Activated CD4-positive, alpha-beta memory T cell treated with anti-CD3 and anti-CD28 coated beads, Interleukin-2, amount 10 ng/mL, durations not matched to agents 7 days and 5 days (primary cell): ENCODE measurements at regions not wholly inside any gene's neighbourhood (a gene's known extent, or its start where the extent isn't known, plus 50 kb on each side); places are given as distances from the start of the nearest gene placed in this dataset.

Experiments used
- CTCF ChIA-PET: fragments of 350-600 bp; sonication (Branson Sonifier 250); formaldehyde crosslinking; loops from one replicate; lab custom pipeline; 2021; ENCODE audit warnings: antibody characterized with exemption, inconsistent platforms; lab: Charles Lee
- POLR2A ChIA-PET: fragments of 350-600 bp; sonication (Branson Sonifier 250); formaldehyde crosslinking; loops from one replicate; lab custom pipeline; 2021; ENCODE audit warnings: antibody characterized with exemption; lab: Charles Lee
- DNase-seq: peaks from one replicate; pipeline ENCODE4 v3.0.0-alpha.2; 2020
- H3K27ac Mint-ChIP-seq: one replicate; pipeline ENCODE4 v1.8.0; 2021; ENCODE audit warnings: mild to moderate bottlenecking, mixed read lengths
- H3K27me3 Mint-ChIP-seq: one replicate; pipeline ENCODE4 v1.8.0; 2021; ENCODE audit warnings: mixed read lengths
- H3K36me3 Mint-ChIP-seq: one replicate; pipeline ENCODE4 v1.8.0; 2021; ENCODE audit warnings: low read depth, mixed read lengths
- H3K4me1 Mint-ChIP-seq: one replicate; pipeline ENCODE4 v1.8.0; 2021; ENCODE audit warnings: mixed read lengths
- H3K4me3 Mint-ChIP-seq: one replicate; pipeline ENCODE4 v1.8.0; 2021; ENCODE audit warnings: mild to moderate bottlenecking, mixed read lengths
- H3K9me3 Mint-ChIP-seq: one replicate; pipeline ENCODE4 v1.8.0; 2021; ENCODE audit warnings: mixed read lengths

DNA sequence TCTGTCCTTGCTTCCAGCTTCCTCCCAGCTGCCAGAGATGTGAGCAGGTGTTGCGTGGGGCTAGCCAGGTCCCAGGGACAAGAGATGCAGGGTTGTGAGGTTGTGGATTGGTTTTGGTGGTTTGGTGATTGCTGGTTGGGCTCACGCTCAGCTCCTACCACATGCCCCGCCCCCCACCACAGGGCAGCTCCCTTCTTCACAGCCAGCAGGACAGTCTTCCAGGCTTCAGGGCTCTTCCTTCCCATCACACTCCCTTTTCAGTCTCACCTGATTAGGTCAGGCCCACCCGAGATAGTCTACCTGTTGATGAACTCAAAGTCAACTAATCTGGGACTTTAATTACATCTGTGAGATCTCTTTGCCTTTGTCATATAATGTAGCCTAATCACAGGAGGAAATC is 52.0 kb upstream of the GLI2 start:
- no peak for DNase-seq
- Mint-ChIP-seq H3K4me1 (no peaks in the 10 kb centered on the region), H3K9me3 (no peaks in the 10 kb centered on the region), H3K27ac (no peak overlapping the region), H3K36me3 (no peaks in the 10 kb centered on the region), H3K4me3 (no peak overlapping the region), H3K27me3 (no peaks in the 10 kb centered on the region)
- CTCF ChIA-PET, result interaction anchor here (1.1 to 2.0 kb wide), 2 partner anchors 8 to 340 kb away, joined by 3 to 5 read pairs; no protein-coding TSS in a partner anchor
- POLR2A ChIA-PET, result no interaction called here

DNA sequence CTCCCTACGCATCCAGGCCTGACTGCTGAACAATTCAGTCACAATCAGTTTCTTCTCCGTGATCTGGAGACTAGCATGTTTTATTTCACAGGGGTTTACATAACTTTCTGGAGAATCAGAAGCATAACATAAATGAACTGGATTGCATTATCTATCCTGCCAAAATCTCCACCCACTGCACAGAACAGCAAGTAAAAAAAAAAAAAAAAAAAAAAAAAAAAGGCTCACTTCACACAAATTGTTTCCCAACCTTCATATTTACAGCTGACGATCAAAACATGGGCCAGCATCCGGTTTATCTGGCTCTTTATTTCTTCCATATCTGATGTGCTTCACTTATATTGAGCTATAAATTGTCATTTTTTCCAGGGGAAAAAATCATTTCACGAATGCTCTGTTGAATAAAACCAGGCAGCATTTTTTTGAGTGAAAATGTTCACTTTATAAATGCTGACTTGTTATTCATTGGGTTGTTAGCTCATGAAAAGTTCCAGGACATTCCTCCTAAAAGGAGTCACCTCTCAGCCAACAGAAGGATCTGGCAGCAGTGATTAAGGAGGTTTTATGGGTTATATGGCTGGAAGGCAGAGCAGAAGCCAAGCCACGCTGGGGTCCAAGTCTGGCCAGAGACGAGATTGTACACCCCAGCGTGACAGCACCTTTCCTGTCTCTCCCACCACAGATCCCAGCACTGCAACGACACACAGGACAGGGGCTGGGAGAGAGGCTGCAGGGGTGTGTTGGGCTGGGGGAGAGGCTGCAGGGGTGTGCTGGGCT is 51.2 kb upstream of the GLI2 start:
- no peak overlapping the region for H3K27ac Mint-ChIP-seq
- H3K36me3 Mint-ChIP-seq, result no peaks in the 10 kb centered on the region
- no peak for DNase-seq
- ChIA-PET CTCF (interaction anchor here (0.6 to 1.1 kb wide), 6 partner anchors 9 to 1121 kb away, joined by 3 to 5 read pairs (median 3); no protein-coding TSS in a partner anchor), POLR2A (no interaction called here)
- H3K27me3 Mint-ChIP-seq, result no peaks in the 10 kb centered on the region
- H3K4me1 Mint-ChIP-seq, result no peaks in the 10 kb centered on the region
- H3K9me3 Mint-ChIP-seq, result no peaks in the 10 kb centered on the region
- no peak overlapping the region for H3K4me3 Mint-ChIP-seq

DNA sequence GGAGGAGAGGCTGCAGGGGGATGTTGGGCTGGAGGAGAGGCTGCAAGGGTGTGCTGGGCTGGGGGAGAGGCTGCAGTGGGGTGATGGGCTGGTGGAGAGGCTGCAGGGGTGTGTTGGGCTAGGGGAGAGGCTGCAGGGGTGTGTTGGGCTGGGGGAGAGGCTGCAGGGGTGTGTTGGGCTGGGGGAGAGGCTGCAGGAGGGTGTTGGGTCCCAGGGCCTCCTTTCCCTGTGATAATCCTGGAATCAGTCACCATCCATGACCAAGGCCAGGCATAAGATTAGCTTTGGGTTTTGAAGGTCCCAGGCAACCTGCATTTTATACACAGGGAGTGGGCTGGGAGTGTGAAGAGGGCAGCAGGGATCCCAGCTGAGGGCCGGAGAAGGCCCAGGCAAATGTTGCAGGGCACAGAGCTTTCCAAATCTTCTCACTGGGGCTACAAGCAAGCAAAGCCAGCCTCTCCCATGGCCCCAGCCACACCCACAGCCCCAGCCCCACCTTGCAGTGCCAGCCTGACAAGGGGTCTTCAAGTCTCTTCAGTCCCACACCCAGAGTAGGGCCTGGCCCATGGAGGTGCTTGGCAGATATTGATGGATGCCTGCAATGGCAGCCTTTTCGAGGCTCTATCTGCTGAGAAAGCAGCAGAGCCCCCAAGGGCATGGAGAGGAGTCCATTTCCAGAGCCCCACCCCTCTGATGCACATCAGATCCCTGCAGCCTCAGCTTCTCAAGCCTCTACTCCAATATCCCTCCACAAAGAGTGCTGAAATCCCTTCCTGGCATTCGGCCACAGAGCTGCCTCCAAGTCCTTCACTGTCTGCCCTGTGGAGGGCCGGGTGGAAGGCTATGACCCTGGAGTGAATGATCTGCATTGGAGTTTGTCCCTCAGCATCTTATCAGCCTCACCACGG is 50.3 kb upstream of the GLI2 start:
- POLR2A ChIA-PET, result no interaction called here
- no peak for DNase-seq
- peaks cover 2% of the 10 kb centered on the region for H3K27me3 Mint-ChIP-seq
- H3K36me3 Mint-ChIP-seq, result no peaks in the 10 kb centered on the region
- no peaks in the 10 kb centered on the region for H3K9me3 Mint-ChIP-seq
- H3K27ac Mint-ChIP-seq, result no peak overlapping the region
- CTCF ChIA-PET, result interaction anchor here (0.6 to 0.7 kb wide), 3 partner anchors 14 to 246 kb away, joined by 3 to 5 read pairs (median 3); no protein-coding TSS in a partner anchor
- no peak overlapping the region for H3K4me3 Mint-ChIP-seq
- H3K4me1 Mint-ChIP-seq, result no peaks in the 10 kb centered on the region
